Caki2 (cell line): ENCODE measurements at regions not wholly inside any gene's neighbourhood (a gene's known extent, or its start where the extent isn't known, plus 50 kb on each side); places are given as distances from the start of the nearest gene placed in this dataset.

Source experiments
- DNase-seq: peaks from one replicate; pipeline ENCODE4 v3.0.0-alpha.2; 2015; ENCODE audit warnings: low read depth
- in situ Hi-C: cut with HindIII; loops from 2 replicates; pipeline ENCODE4 v1.10.0; 2016; ENCODE audit warnings: low sequenced_read_pairs, low pct_unique_long_range_greater_than_20kb, mixed read lengths

DNA sequence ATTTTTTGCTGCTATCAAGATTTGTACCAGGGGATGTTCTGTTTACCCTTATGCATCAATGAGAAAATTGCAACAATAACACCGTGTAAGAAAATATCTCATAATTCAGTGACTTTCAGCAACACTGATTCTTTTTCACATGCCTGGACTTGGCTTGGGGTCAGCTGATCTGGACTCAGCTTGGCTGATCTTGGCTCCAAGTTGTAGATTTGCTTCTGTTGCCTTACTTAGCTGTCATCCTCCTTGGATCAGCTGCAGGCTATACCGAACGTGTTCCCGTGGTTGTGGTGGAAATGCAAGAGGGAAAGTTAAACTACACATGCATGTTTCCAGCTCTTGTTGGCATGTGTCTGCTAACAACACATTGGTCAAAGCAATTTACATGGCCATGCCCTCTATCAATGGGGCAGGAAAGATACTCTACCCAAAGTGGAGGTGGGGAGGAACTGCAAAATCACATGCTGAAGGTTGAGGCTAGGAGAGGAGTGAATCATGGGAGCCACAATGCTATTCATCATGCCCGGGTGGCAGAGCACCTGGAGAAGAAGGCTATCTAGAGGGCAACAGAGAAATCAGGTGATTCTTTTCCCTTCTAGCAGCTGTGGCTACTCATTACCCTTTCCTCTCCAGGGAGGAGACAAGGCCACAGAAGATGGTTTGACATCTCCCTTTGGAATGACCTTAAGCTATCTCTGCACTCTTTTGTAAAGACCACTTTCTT is 1276.3 kb upstream of the AUTS2 start:
- in situ Hi-C loops = no loop called here
- DNase-seq = peak; percentile 54

DNA sequence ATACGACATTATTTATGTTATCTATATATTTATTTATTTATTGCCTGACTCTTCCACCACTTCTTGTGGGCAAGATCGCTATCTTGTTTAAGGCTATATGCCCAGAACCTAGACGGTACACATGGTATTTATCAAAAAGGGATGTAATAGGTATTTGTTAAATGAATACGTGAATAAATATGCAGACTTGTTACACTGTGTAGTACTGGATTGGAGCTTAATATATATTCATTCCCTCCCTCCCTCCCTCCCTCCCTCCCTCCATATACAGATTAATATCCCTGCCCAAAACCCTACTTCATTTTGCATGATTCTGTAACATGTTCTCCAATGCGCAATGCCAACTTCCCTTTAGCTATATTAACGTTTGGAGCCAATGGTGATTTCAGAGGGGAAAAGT is 1273.7 kb upstream of the AUTS2 start:
- DNase-seq = no peak
- in situ Hi-C loops = no loop called here

DNA sequence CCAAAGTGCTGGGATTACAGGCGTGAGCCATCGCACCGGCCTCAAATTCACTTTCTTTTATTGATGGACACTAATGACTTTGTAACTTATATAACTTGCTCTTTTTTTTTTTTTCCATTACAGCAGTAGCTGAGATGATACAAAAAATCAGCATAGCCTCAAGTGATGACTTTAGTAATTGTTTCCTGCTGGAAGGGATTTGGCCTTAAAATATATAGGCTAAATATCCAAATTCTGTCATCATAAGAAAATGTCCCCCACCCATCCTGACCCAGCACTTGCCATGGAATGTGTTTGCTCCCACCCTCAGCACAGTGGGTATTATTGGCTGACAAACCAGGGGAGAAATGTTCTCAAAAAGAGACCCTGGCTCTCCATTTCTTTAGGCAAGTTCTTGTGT is 1264.1 kb upstream of the AUTS2 start:
- in situ Hi-C loops = no loop called here

DNA sequence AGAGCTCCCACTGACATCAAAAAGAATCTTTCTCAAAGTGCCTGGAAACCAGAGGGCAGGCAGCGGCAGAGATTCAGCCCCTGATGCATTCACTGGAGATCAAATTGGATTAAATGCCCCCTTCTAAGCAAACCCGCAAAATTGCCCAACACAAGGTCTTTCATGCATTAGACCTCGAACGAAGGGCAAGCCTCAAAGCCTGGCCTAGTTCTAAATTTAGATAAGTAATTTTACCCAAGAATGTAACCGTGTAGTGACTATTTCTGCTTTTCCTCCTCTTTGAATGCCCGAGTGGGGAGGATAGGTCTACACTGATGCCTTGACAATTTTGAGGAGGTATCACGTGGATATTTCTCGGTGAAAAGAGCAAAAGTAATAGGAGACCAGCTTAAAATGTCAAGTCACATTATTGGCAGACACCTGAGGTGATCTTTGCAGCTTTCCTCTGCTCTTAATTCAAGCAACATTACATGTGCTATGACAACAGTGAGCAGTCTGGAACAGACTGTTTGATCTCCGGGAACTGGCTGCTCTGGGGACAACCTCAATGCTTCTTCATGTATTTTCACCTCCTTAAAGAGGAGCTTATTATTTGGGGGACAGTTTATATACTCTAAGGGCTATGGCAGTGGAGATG is 1263.5 kb upstream of the AUTS2 start:
- in situ Hi-C loops = no loop called here
- no peak for DNase-seq

More for the DNA sequence above, 1264.1 kb upstream of the AUTS2 start:
- no peak for DNase-seq

DNA sequence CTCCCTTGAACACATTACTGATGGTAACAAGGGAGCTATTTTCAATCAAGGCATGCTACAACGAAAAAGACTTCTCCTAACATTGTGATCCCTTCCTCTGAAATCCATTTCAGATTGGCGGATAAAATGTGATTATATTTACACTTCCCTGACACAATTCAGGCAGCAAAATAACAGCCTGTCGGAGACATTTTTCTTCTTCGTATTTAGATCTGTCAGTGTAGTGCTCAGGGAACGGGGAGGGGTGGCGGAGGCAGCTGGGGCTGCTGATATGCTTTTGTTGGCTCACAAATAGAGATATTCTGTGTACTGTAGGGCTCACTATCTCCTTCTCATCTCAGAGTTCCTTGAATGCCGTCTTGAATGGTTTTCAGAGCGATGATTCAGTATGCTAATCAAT is 1261.7 kb upstream of the AUTS2 start:
- in situ Hi-C loops = no loop called here
- DNase-seq = no peak

DNA sequence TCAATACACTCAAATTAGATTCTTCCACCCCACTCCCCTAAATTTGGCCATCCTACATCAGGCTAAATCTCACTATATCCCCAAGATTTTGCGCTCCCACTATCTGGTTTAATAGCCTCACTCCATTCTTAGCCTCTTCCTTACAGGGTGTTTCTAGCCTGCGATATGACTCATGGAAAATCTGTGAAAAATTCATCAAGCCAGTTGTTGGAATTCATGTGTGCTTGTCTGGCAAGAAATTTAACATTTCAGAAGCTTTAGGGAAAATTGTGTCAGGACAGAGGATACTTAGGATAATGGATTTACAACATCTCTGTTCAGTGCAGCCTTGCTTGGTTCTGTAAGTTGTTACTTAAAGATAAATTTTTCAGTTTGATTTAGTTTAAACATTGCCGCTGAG is 1249.9 kb upstream of the AUTS2 start:
- DNase-seq = no peak
- in situ Hi-C loops = no loop called here

DNA sequence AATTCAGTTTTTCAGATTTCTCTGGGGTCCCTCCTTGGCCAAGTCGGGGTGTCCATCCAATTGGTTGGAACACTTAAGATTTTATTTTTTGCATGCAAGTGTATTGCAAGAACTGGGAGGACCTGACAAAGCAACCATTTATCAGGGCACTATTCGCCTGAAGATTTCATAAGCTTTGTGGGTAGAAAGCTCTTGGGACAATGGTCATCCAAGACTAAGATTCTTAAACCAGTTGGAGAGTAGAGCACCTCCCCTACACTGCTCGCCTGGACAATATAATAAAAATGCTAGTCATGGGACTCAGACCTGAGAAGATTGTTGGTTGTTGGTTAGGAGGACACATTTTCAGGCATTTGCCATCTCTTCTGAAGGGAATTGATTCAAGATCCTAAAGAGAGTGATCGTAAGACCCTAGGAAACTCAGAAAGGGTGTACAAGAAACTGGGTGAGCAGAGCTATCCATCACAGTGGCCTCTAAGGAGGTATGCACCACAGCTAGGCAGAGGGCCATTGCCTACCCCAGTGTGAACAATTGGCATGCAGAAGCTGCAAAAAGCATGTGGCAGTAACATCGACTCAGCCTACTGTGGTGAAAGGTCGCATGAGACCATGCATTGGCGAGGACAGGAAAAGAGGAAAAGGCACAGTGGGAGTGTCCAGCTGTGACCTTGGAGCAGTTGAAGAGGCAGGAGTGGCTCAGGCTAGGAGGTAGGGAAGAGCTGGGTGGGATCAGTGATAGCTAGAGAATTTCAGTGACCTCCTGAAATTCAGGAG is 1235.3 kb upstream of the AUTS2 start:
- in situ Hi-C loops = no loop called here
- no peak for DNase-seq

DNA sequence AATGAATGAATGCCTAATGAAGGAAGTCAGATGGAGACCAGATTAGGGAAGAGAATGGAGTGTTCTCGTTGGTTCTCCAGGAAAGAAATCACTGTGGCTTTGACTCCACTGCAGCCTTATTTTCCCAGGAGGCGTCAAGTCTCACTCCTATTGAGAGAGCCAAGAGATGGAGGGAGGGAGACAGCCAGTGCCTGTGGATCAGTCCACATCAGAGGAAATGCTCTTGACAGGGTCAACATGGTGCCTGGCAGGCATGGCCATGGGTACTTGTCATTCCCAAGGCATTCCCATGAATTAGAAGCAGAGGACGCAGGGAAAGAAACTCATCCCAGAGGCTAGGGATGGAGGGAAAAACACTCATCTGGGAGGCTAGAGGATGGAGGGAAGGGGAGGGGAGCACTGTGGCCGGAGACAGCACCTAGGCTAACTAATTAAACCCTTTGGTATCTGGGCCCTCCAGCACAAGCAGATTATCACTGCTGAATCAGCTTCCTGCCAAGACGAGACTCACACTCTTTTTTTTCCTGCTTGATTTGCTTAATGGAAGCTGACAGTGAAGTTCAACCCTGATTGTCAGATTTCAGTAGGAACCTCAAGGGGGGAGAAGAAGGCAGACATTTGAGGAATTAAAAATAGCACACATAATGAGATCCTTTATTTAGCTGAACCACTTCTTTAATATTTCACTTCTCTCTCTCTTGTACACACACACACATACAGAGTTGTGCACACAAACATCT is 1233.2 kb upstream of the AUTS2 start:
- no peak for DNase-seq
- in situ Hi-C loops = no loop called here

DNA sequence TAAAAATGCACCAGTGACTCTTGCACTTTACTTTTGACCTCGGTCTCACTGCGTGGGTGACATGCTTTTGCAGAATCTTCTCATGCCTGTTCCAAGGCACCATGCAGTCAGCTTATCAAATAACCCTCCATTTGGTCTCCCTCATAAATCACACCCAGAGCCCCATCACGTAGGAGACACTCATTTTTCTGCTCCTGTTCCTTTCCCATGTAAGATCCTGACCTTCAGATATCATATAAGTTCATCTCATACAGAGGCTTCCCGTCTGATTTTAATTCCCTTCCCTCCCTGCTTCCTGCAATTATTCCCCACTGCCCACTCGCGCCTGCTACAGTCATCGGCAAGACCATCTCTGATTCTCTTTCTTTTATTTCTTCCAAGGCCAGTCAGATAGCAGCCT is 1226.3 kb upstream of the AUTS2 start:
- DNase-seq = no peak

DNA sequence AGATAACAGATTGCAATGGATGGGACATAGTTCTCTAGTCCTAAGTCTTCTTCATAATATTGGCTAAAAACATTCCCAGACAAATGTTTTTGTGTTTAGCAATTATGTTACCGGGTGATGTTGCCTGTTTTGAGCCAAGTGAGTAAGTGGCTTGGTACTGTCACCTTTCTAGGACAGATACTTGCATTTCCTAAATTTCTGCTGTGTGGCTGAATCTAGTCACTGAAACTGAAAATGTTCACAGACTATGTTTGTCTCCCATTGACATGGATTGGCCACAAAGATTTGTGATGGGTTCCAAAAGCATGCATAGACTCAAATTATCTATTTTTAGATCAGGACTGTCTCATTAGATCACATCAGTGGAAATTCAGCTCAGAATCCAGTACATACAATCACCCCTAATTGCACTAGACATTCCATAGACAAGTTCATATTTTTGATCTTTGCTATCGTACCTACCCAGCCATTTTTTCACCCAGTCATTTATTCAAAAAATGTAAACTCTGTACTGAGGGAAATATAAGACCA is 1222.1 kb upstream of the AUTS2 start:
- DNase-seq = no peak
- in situ Hi-C loops = no loop called here

More for the DNA sequence above, 1226.3 kb upstream of the AUTS2 start:
- in situ Hi-C loops = no loop called here

DNA sequence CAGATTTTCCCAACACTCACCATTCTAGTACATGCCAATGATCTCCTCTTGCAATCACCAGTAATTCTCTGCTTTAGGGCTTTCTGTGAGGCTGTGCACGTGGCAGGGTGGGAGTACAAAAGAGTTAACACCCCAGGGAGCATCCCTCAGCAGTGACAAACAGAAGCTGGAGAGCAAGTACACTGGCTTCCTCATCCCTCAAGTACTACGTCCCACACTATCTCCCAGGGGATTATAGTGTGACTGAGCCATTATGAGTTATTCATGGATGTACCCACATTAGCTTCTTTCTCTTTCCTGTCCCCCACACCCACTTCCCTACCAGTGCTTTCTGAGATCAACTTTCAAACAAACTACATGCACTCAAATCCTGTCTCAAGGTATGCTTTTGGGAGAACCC is 1216.5 kb upstream of the AUTS2 start:
- DNase-seq = no peak
- in situ Hi-C loops = no loop called here

DNA sequence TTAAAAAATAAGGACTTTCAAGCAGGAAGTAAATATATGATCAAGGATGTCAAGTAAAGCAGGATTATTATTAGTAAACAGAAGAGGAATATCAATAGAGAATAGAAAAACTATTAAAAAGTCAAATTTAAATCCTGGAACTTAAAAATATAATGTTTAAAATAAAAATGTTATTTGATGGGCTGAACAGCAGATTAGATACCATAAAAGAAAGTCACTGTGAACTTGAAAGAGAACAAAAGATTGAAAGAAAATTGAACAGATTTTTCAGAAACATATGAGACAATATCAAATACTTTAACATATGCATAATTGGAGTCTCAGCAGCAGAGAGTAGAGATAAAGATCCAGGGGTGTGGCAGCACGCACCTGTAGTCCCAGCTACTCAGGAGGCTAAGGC is 1213.7 kb upstream of the AUTS2 start:
- DNase-seq = no peak
- in situ Hi-C loops = no loop called here

DNA sequence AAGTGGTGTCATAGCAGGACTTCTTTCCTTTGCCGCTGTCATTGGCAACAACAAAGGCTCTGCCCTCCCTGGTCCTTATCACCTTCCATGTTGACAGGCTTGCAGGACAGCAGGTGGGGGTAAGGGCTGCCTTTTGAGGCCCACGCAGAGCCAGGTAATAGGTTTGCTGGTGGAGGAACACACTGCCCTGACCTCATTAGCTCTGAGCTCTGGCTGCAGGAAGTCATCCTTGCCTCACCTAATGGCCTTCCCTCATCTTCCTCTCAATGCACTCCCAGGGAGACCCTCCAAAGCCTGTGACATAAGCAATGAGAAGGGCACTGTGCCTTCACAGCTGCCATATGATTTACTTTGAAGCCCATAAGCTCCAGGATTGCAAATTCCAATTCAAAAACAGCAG is 1205.2 kb upstream of the AUTS2 start:
- no peak for DNase-seq
- in situ Hi-C loops = no loop called here

DNA sequence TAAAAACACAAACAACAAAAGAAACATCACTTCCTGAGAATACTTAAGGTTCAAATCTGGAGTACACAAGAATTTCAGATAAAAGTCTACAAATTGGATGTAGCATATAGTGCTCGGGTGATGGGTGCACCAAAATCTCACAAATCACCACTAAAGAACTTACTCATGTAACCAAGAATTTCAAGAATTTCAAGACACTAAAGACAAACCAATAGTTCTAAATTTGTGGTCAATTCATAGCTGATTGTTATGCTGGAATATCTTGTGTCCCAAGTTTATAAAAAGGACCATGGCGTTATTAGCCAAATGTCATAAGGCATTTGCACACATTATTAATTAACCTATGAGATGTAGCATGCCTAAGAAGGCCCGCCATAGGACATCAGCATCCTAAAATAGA is 1204.1 kb upstream of the AUTS2 start:
- in situ Hi-C loops = no loop called here
- DNase-seq = no peak

DNA sequence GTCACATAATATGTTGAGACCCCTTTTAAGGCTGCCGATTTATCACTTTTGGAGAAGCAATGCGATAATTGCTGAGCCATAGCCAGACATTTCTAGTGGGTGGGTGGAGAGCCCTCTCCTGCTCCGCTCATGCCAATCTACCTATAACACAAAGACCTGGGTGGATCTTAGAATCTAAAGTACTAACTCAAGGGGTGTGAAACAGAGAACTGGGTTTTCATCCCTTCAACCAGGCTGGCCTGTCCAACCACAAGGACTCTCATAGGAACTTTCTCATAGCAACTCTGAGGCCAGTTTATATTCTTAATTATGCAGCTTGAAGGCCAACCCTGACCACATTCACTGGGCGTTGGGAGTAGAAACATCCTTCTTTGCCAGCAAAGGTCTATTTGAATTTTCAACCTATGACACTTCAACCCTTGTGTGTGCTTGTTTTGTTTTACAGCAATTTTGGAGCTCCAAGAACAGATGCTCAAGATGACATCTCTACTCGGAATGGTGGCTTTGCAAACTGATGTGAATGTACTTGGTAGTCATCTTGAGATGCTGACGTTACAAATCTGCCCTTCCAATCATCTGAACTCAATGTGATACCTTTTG is 1198.2 kb upstream of the AUTS2 start:
- DNase-seq = no peak
- in situ Hi-C loops = no loop called here

DNA sequence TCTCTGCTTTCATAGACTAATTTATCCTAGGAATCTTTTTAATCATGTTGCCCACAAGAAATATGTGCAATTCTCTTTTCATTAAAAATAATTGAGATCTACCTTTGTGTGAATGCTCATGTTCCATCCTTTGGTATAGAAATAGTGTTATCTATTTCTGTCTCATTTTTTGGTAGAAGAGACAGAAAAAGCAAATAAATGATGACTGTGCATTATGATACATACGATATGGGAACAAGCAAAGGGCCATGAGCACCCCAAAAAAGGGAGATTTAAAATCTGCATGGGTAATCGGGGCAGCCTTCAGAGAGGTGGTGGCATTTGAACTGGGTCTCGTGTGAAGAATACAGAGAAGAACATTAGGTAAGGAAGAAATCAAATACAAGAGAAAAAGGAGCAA is 1197.5 kb upstream of the AUTS2 start:
- DNase-seq = no peak
- in situ Hi-C loops = no loop called here

DNA sequence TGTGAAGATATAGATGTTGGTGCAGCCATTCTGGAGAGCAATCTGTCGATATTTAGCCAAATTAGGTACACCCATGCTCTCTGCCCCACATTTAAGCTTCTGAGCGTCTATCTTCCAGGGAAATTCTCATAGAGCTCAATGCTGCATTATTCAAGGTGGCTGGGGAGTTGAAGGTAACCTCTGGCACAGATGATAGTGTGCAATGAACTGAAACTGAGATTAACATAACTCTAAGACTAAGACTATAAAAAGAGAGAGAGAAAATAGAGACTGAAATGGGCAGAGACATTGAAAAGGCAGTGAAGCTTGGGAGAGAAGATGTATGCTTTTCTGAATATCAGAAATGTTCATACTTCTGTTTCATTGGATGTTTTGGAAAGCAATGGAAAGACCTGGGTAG is 1197.0 kb upstream of the AUTS2 start:
- DNase-seq = no peak
- in situ Hi-C loops = no loop called here

DNA sequence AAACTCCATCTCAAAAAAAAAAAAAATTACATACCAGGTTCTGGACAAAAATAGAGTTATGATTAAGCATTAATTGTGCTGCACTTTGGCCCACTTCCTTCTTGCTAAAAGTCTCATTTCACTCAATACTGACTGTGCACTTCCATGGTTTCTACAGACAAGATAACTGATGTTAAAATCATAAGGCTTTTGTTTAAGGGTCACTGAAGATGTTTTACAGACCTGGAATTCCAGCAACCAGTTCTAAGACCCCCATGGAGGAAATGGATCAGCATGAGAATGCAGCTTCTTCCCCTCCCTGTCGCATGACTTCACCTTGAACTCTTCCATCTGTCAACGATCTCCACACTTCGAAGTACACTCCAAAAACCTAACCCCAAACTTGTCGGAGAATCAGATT is 1191.8 kb upstream of the AUTS2 start:
- in situ Hi-C loops = no loop called here

More for the DNA sequence above, 1191.8 kb upstream of the AUTS2 start:
- DNase-seq = no peak
